ENCODE measurements at regions not wholly inside any gene's neighbourhood (a gene's known extent, or its start where the extent isn't known, plus 50 kb on each side); places are given as distances from the start of the nearest gene placed in this dataset.

DNA sequence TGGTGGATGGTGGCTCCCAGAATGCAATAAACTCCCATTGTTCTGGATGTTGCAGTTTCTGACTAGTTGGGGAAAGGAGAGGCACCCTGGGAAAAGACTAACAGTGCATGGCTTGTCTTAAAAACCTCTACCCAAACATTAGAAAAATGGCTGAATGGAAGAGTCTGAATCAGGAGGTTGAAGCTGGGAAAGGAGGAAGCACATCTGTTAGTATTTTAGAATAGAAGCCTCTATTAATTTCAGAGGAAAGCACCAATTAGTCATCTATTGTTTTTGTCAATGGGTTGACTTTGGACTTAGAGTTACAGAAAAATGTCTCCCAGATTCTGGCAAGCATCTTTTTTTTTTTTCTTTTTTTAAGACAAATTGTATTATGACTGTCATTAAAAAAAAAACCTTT is 56.1 kb upstream of the ELMO1 start:
- TF ChIP-seq, protein P1, sequence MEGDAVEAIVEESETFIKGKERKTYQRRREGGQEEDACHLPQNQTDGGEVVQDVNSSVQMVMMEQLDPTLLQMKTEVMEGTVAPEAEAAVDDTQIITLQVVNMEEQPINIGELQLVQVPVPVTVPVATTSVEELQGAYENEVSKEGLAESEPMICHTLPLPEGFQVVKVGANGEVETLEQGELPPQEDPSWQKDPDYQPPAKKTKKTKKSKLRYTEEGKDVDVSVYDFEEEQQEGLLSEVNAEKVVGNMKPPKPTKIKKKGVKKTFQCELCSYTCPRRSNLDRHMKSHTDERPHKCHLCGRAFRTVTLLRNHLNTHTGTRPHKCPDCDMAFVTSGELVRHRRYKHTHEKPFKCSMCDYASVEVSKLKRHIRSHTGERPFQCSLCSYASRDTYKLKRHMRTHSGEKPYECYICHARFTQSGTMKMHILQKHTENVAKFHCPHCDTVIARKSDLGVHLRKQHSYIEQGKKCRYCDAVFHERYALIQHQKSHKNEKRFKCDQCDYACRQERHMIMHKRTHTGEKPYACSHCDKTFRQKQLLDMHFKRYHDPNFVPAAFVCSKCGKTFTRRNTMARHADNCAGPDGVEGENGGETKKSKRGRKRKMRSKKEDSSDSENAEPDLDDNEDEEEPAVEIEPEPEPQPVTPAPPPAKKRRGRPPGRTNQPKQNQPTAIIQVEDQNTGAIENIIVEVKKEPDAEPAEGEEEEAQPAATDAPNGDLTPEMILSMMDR (IDR thresholded peaks at IDR 0.05), result no peak
- TF ChIP-seq POLR2A (IDR thresholded peaks at IDR 0.05), result no peak

Data from uterus (tissue), 2 donors.